ENCODE measurements at regions not wholly inside any gene's neighbourhood (a gene's known extent, or its start where the extent isn't known, plus 50 kb on each side); places are given as distances from the start of the nearest gene placed in this dataset.

DNA sequence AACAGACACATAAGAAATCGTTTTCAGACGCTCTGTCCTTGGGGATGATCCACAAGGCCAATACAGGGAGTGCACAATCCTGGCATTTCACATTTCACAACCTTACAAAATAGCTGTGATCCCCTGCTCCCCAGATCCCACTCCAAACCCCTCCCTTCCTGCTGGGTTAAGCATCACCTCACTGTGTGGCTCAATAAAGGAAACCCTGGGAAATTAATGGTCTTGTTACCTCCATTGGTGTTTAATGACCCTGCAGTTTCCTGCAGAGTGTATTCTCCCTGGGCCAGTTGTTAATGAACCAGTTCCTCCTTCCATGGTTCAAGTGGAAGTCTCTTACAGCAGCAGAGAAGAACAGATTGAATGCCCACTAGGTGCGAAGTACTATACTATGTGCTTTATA is 334.7 kb downstream of the OMA1 start:
- H3K9me3 Mint-ChIP-seq: peaks cover 7% of the 10 kb centered on the region

DNA sequence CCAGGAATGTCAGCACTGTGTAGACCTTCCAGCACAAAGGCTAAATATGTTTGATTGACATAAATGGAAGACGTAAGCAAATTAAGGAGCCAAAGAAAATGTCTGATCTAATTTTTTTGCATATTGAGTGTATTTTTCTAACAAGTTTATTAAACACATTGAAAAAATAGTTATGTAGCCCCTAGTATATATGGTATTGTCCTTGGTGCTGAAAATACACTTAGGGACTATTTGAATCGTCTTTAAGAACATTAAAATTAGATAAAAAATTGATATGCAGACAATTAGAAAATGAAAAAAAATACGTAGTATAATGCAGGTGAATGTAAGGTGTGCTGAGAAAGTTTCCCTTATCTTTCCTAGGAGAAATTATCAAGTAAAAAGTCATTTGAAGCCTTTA is 337.0 kb downstream of the OMA1 start:
- DNase-seq: no peak
- Mint-ChIP-seq H3K27ac (no peak overlapping the region), H3K9me3 (peaks cover 7% of the 10 kb centered on the region), H3K4me1 (ENCODE audit: low read depth) (no peaks in the 10 kb centered on the region), H3K4me3 (no peak overlapping the region), H3K27me3 (ENCODE audit: insufficient read depth) (no peaks in the 10 kb centered on the region), H3K36me3 (ENCODE audit: low read depth) (no peaks in the 10 kb centered on the region)
- TF ChIP-seq, protein P1, sequence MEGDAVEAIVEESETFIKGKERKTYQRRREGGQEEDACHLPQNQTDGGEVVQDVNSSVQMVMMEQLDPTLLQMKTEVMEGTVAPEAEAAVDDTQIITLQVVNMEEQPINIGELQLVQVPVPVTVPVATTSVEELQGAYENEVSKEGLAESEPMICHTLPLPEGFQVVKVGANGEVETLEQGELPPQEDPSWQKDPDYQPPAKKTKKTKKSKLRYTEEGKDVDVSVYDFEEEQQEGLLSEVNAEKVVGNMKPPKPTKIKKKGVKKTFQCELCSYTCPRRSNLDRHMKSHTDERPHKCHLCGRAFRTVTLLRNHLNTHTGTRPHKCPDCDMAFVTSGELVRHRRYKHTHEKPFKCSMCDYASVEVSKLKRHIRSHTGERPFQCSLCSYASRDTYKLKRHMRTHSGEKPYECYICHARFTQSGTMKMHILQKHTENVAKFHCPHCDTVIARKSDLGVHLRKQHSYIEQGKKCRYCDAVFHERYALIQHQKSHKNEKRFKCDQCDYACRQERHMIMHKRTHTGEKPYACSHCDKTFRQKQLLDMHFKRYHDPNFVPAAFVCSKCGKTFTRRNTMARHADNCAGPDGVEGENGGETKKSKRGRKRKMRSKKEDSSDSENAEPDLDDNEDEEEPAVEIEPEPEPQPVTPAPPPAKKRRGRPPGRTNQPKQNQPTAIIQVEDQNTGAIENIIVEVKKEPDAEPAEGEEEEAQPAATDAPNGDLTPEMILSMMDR (IDR thresholded peaks at IDR 0.05): no peak

More for the DNA sequence above, 334.7 kb downstream of the OMA1 start:
- no peaks in the 10 kb centered on the region for H3K36me3 Mint-ChIP-seq (ENCODE audit: low read depth)
- H3K4me3 Mint-ChIP-seq: no peak overlapping the region
- TF ChIP-seq, protein P1 (IDR thresholded peaks at IDR 0.05): no peak
- no peak overlapping the region for H3K27ac Mint-ChIP-seq
- no peak for DNase-seq
- no peaks in the 10 kb centered on the region for H3K27me3 Mint-ChIP-seq (ENCODE audit: insufficient read depth)
- no peaks in the 10 kb centered on the region for H3K4me1 Mint-ChIP-seq (ENCODE audit: low read depth)

DNA sequence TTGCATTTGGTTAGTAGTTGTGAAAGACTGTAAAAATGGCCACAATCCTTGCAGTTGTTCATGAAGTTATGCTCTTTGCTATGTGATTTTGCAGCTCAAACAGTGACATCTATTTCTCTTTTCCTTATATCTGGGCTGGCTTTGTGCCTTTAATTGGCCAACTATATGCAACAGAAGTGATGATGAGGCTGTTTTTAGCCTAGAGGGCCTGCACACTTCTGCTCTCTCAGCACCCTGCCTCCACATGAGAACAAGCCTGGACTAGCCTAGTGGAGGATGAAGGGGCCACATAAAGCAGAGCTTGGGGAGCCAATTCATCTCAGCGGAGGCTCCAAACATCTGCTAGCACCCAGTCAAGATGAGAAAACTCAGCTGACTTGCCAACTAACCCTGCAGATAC is 339.8 kb downstream of the OMA1 start:
- no peaks in the 10 kb centered on the region for H3K4me1 Mint-ChIP-seq (ENCODE audit: low read depth)
- TF ChIP-seq, protein P1 (IDR thresholded peaks at IDR 0.05): no peak
- no peak overlapping the region for H3K27ac Mint-ChIP-seq
- no peaks in the 10 kb centered on the region; the same call in 1 of the 2 replicates for H3K9me3 Mint-ChIP-seq
- no peak for DNase-seq
- H3K27me3 Mint-ChIP-seq (ENCODE audit: insufficient read depth): no peaks in the 10 kb centered on the region
- H3K36me3 Mint-ChIP-seq (ENCODE audit: low read depth): no peaks in the 10 kb centered on the region
- no peak overlapping the region for H3K4me3 Mint-ChIP-seq

DNA sequence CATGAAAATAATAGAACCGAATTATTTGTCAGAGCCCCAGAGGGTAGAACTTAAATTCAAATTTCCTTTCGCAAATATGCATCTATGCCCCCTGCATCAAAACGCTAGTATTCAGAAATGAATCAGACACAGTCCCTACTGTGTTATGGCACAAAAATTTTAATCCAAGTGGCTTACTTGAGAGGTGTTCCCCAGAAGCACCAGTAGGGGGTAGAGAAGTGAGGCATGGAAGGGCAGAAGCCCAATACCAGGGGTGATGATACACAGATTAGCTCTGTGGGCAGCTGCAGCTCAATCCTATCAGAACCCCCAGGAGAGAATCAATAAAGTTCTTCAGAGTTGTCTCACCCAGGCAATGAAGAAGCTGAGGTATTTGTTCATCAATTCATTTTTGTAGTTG is 342.2 kb downstream of the OMA1 start:
- no peak overlapping the region for H3K4me3 Mint-ChIP-seq
- DNase-seq: no peak
- H3K4me1 Mint-ChIP-seq (ENCODE audit: low read depth): no peaks in the 10 kb centered on the region
- TF ChIP-seq, protein P1 (IDR thresholded peaks at IDR 0.05): peak; percentile 40
- no peaks in the 10 kb centered on the region for H3K9me3 Mint-ChIP-seq
- H3K36me3 Mint-ChIP-seq (ENCODE audit: low read depth): no peaks in the 10 kb centered on the region
- H3K27me3 Mint-ChIP-seq (ENCODE audit: insufficient read depth): no peaks in the 10 kb centered on the region
- H3K27ac Mint-ChIP-seq: no peak overlapping the region

DNA sequence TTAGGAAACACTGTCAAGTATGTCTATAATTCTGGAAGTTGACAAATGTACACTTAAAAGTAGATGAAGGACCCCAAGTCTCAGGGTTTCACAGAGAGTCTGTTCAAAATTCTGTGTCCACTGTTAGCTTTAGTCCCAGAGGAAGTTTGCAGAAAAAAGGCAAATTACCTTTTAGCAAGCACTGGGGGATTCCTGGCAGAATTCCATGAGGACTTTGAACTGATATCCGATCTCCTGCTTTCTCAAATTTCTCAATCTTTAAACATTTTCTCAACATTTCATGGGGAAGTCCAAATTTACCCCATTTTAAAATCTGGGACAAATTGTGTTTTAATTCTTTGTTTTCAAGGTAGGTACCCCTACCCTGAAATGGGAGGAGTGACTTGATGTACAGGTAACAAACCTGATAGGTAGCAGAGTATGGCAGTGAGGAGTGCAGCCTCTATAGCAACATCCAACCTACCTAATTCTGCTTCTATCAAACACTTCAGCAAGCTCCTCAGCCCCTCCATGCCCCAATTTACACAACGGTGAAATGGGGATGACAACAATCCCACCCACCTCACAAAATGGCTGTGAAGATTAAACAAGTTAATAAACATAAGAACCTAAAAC is 344.9 kb downstream of the OMA1 start:
- no peaks in the 10 kb centered on the region for H3K36me3 Mint-ChIP-seq (ENCODE audit: low read depth)
- no peaks in the 10 kb centered on the region for H3K4me1 Mint-ChIP-seq (ENCODE audit: low read depth)
- H3K9me3 Mint-ChIP-seq: peaks cover 6% of the 10 kb centered on the region; the same call in 1 of the 2 replicates
- no peak for DNase-seq
- H3K27me3 Mint-ChIP-seq (ENCODE audit: insufficient read depth): no peaks in the 10 kb centered on the region; the same call in 1 of the 2 replicates
- no peak overlapping the region for H3K27ac Mint-ChIP-seq
- no peak overlapping the region for H3K4me3 Mint-ChIP-seq
- TF ChIP-seq, protein P1 (IDR thresholded peaks at IDR 0.05): no peak

Data from HFFc6 (cell line).